Lung microvascular endothelial cell (primary cell): ENCODE measurements at regions not wholly inside any gene's neighbourhood (a gene's known extent, or its start where the extent isn't known, plus 50 kb on each side); places are given as distances from the start of the nearest gene placed in this dataset.

ENCODE experiments used
- DNase-seq, 2 donors: peaks; one replicate each; pipeline versions ENCODE4 v3.0.0 to v3.0.0-alpha.2; 2010; ENCODE audit warnings: low read depth in 2 of 2

DNA sequence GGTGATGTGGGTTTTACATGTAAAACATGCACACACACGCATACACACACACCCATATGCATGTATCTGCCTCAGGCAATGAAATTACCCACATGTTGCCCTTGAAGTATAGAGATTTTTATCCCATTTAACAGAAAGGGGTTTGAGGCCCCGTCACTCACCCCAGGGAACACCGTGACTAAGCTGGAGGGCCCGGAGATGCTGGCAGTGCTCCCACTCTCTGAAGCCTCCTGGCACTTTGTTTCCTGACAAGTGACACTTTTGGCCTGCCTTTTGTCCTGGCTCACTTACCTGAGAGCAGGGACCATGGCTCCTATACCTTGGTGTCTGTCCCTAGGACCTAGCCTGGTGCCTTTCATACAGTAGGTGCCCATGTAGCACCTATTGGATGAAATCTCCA is 50.0 kb upstream of the TNRC6C start:
- DNase-seq, result no peak
